Lower leg skin (tissue), 3 donors: ENCODE measurements at regions not wholly inside any gene's neighbourhood (a gene's known extent, or its start where the extent isn't known, plus 50 kb on each side); places are given as distances from the start of the nearest gene placed in this dataset.

Source experiments
- POLR2A ChIP-seq, 2 donors: fragments of 450-650 bp; IDR thresholded peaks; one replicate each; pipeline ENCODE4 v1.6.1; 2016 to 2017; ENCODE audit warnings: antibody characterized with exemption in 2 of 2, mild to moderate bottlenecking in 1 of 2, moderate library complexity in 1 of 2
- TF ChIP-seq, protein P1 (sequence below), 3 donors: fragments of 450-650 bp; IDR thresholded peaks; one replicate each; pipeline ENCODE4 v1.5.1; 2016; ENCODE audit warnings: antibody characterized with exemption in 3 of 3, mild to moderate bottlenecking in 3 of 3, moderate library complexity in 2 of 3

DNA sequence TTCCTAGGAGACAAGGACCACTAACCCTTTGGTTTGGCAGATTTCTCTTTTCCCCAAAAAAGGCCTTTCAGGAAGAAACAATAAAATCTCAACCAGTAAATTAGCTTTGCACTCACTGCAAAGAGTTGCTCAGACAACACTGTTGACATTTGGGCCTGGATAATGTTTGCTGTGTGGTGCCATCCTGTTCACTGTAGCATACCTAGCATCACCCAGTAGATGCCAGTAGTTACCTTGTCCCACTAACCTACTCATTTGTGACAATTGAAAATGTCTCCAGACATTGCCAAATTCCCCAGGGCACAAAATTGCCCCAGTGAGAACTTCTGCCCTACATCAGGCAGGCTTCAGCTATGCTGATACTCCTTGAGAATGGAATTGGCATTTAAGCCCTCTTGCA is 177.0 kb upstream of the ERCC4 start:
- TF ChIP-seq, protein P1, sequence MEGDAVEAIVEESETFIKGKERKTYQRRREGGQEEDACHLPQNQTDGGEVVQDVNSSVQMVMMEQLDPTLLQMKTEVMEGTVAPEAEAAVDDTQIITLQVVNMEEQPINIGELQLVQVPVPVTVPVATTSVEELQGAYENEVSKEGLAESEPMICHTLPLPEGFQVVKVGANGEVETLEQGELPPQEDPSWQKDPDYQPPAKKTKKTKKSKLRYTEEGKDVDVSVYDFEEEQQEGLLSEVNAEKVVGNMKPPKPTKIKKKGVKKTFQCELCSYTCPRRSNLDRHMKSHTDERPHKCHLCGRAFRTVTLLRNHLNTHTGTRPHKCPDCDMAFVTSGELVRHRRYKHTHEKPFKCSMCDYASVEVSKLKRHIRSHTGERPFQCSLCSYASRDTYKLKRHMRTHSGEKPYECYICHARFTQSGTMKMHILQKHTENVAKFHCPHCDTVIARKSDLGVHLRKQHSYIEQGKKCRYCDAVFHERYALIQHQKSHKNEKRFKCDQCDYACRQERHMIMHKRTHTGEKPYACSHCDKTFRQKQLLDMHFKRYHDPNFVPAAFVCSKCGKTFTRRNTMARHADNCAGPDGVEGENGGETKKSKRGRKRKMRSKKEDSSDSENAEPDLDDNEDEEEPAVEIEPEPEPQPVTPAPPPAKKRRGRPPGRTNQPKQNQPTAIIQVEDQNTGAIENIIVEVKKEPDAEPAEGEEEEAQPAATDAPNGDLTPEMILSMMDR (IDR thresholded peaks at IDR 0.05), result no peak
- TF ChIP-seq POLR2A (IDR thresholded peaks at IDR 0.05), result no peak
